ENCODE measurements at regions not wholly inside any gene's neighbourhood (a gene's known extent, or its start where the extent isn't known, plus 50 kb on each side); places are given as distances from the start of the nearest gene placed in this dataset.

- Histone ChIP-seq H2AFZ (ENCODE audit: insufficient read depth, low read depth, low read length, poor library complexity, severe bottlenecking) (no peak overlapping the region), H3K9me3 (ENCODE audit: control extremely low read depth in 1 of 3, control insufficient read depth in 2 of 3, insufficient read depth in 1 of 3, low read length in 2 of 3) (no peaks in the 10 kb centered on the region), H3K36me3 (replicated peaks in 1 of 2; ENCODE audit: control extremely low read depth in 1 of 2, control insufficient read depth in 1 of 2, extremely low read depth in 1 of 2, insufficient read depth in 2 of 2, low read length in 1 of 2) (no peaks in the 10 kb centered on the region), H4K20me1 (ENCODE audit: control insufficient read depth, insufficient read depth, low read length, poor library complexity, severe bottlenecking) (no peaks in the 10 kb centered on the region), H3K27me3 (replicated peaks in 1 of 4; ENCODE audit: control extremely low read depth in 1 of 4, control insufficient read depth in 3 of 4, insufficient read depth in 4 of 4, low read length in 3 of 4) (no peaks in the 10 kb centered on the region), H3K9ac (ENCODE audit: low read length) (no peak overlapping the region), H3K4me2 (replicated peaks; ENCODE audit: low read depth, low read length, poor library complexity, severe bottlenecking) (no peak overlapping the region), H3K4me1 (ENCODE audit: control insufficient read depth in 2 of 2, insufficient read depth in 2 of 2, low read length in 2 of 2) (no peaks in the 10 kb centered on the region), H3K4me3 (ENCODE audit: control extremely low read depth in 1 of 5, extremely low read depth in 1 of 5, insufficient read depth in 1 of 5, low read depth in 2 of 5, low read length in 4 of 5) (no peak overlapping the region), H3K79me2 (ENCODE audit: control insufficient read depth, insufficient read depth, low read length) (no peaks in the 10 kb centered on the region), H3K27ac (ENCODE audit: low read length in 2 of 2) (no peak overlapping the region)
- CTCF ChIA-PET, result no interaction called here
- intact Hi-C loops (cut with micrococcal nuclease), result no loop called here
- Mint-ChIP-seq H3K27ac (no peak overlapping the region), H3K4me3 (no peak overlapping the region), H3K27me3 (no peaks in the 10 kb centered on the region), H3K9me3 (ENCODE audit: insufficient read depth) (no peaks in the 10 kb centered on the region), H3K4me1 (no peaks in the 10 kb centered on the region)
- no peak for ATAC-seq (ENCODE audit: low read depth)
- no peak for TF ChIP-seq CTCF (IDR thresholded peaks at IDR 0.05)
- TF ChIP-seq EZH2 (IDR thresholded peaks at IDR 0.05; ENCODE audit: borderline replicate concordance, insufficient read depth, low read depth, low read length, poor library complexity, severe bottlenecking), result no peak
- DNase-seq, result no peak
- WGBS (ENCODE audit: insufficient coverage), result 86% methylated on average over 4 of the region's 6 CpGs
- POLR2A ChIA-PET, result no interaction called here
Measured at GRCh38 chr9:86733929-86734328, 213.4 kb downstream of the GAS1 start.

- CTCF ChIA-PET, result no interaction called here
- Histone ChIP-seq H3K9me3 (ENCODE audit: control extremely low read depth in 1 of 3, control insufficient read depth in 2 of 3, insufficient read depth in 1 of 3, low read length in 2 of 3) (no peaks in the 10 kb centered on the region), H3K36me3 (replicated peaks in 1 of 2; ENCODE audit: control extremely low read depth in 1 of 2, control insufficient read depth in 1 of 2, extremely low read depth in 1 of 2, insufficient read depth in 2 of 2, low read length in 1 of 2) (no peaks in the 10 kb centered on the region), H3K79me2 (ENCODE audit: control insufficient read depth, insufficient read depth, low read length) (no peaks in the 10 kb centered on the region), H3K27me3 (replicated peaks in 1 of 4; ENCODE audit: control extremely low read depth in 1 of 4, control insufficient read depth in 3 of 4, insufficient read depth in 4 of 4, low read length in 3 of 4) (no peaks in the 10 kb centered on the region), H3K4me2 (replicated peaks; ENCODE audit: low read depth, low read length, poor library complexity, severe bottlenecking) (no peak overlapping the region), H3K9ac (ENCODE audit: low read length) (no peak overlapping the region), H3K4me1 (ENCODE audit: control insufficient read depth in 2 of 2, insufficient read depth in 2 of 2, low read length in 2 of 2) (no peaks in the 10 kb centered on the region), H4K20me1 (ENCODE audit: control insufficient read depth, insufficient read depth, low read length, poor library complexity, severe bottlenecking) (no peaks in the 10 kb centered on the region), H3K27ac (ENCODE audit: low read length in 2 of 2) (no peak overlapping the region), H3K4me3 (ENCODE audit: control extremely low read depth in 1 of 5, extremely low read depth in 1 of 5, insufficient read depth in 1 of 5, low read depth in 2 of 5, low read length in 4 of 5) (no peak overlapping the region), H2AFZ (ENCODE audit: insufficient read depth, low read depth, low read length, poor library complexity, severe bottlenecking) (no peak overlapping the region)
- Mint-ChIP-seq H3K4me1 (no peaks in the 10 kb centered on the region), H3K27me3 (no peaks in the 10 kb centered on the region), H3K27ac (no peak overlapping the region), H3K9me3 (ENCODE audit: insufficient read depth) (no peaks in the 10 kb centered on the region), H3K4me3 (no peak overlapping the region)
- ATAC-seq (ENCODE audit: low read depth) (no peak), DNase-seq (no peak)
- POLR2A ChIA-PET, result no interaction called here
- intact Hi-C loops (cut with micrococcal nuclease), result no loop called here
- 67% methylated on average over 5 of the region's 6 CpGs for WGBS (ENCODE audit: insufficient coverage)
- TF ChIP-seq EZH2 (IDR thresholded peaks at IDR 0.05; ENCODE audit: borderline replicate concordance, insufficient read depth, low read depth, low read length, poor library complexity, severe bottlenecking) (no peak), CTCF (IDR thresholded peaks at IDR 0.05) (no peak)
Measured at GRCh38 chr9:86732514-86733171, 214.7 kb downstream of the GAS1 start.
